ENCODE measurements at regions not wholly inside any gene's neighbourhood (a gene's known extent, or its start where the extent isn't known, plus 50 kb on each side); places are given as distances from the start of the nearest gene placed in this dataset.
A peak's percentile ranks its signal among the peaks of the same experiment; 100 is the strongest.

- Mint-ChIP-seq H3K36me3 (ENCODE audit: low read depth) (no peaks in the 10 kb centered on the region), H3K4me1 (ENCODE audit: low read depth) (peaks cover 25% of the 10 kb centered on the region), H3K9me3 (no peaks in the 10 kb centered on the region), H3K27ac (no peak overlapping the region), H3K27me3 (peaks cover 28% of the 10 kb centered on the region), H3K4me3 (no peak overlapping the region)
- no peak for DNase-seq
Measured at GRCh38 chr2:172231508-172231907, 128.8 kb upstream of the DLX2 start.

DNA sequence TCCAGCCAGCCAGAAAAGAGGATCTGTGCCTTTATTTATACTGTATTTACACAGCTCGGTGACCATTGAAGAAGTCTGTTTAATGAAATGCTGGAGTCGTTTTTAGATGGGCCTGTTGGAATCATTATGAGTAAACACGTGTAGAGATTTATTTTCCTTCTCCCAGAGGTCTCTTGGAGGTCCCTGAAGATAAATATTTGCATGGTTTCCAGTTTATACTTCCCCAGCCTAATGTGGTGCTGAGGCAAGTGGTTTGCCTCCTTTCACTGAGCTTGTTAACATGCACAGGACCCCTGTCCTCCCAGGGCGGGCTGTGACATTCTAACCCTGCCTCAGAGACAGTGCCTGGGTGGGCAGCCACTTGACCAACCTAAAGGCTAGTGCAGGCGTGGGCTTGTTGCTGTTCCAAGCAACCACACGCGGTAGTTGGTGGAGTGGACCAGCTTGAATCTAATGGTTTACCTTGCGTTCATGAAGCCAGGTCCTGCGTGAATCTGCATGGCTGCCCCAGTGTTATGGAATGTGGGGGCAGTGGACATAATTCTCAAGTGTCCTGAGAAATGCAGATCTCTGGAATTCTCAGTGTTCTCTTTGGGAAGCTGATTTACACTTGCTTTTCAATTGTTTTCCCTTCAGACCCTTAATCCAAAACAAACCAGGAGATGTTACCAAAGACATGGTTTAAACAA lies 130.2 kb upstream of the DLX2 start:
- no peak for DNase-seq
- Mint-ChIP-seq H3K36me3 (ENCODE audit: low read depth) (no peaks in the 10 kb centered on the region), H3K27me3 (peaks cover 31% of the 10 kb centered on the region), H3K27ac (no peak overlapping the region), H3K4me3 (no peak overlapping the region), H3K4me1 (ENCODE audit: low read depth) (peaks cover 25% of the 10 kb centered on the region), H3K9me3 (no peaks in the 10 kb centered on the region)

DNA sequence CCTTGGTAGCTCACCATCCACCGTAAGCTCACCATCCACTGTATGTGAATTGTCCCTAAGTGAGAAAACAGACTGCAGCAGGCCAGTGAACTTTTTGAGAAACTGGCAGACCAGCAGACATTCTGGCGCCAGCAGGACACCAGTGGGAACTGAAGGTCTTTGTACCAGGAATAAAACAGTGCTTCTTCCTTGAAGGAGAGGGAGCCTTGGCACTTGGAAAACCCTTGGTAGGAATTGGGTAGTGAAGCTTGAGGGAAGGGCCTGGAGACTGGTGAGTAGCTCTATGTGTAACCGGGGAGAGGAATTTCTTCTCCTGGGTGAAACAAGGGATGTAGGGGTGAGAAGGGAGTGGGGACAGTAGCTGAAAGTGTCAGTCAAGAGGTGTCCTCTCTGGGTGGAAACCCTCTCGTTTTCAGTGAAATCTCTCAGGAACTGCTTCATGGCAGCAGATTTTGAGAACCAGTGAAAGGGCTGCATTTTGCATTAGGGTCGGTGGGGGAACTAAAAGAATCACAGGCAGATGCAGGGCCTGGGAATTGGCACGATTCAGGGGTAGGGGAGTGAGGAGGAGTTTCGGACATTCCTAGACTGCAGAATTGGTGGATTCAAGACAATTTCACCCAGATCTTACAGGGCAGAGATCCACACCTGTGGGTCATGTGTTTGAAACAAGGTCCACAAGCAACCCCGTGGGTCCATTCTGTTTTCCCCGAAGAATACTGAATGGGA lies 131.5 kb upstream of the DLX2 start:
- Mint-ChIP-seq H3K4me1 (ENCODE audit: low read depth) (peaks cover 24% of the 10 kb centered on the region), H3K9me3 (no peaks in the 10 kb centered on the region), H3K4me3 (peak overlapping the region; percentile 79), H3K27me3 (peaks cover 34% of the 10 kb centered on the region), H3K27ac (no peak overlapping the region), H3K36me3 (ENCODE audit: low read depth) (no peaks in the 10 kb centered on the region)
- DNase-seq, result no peak

DNA sequence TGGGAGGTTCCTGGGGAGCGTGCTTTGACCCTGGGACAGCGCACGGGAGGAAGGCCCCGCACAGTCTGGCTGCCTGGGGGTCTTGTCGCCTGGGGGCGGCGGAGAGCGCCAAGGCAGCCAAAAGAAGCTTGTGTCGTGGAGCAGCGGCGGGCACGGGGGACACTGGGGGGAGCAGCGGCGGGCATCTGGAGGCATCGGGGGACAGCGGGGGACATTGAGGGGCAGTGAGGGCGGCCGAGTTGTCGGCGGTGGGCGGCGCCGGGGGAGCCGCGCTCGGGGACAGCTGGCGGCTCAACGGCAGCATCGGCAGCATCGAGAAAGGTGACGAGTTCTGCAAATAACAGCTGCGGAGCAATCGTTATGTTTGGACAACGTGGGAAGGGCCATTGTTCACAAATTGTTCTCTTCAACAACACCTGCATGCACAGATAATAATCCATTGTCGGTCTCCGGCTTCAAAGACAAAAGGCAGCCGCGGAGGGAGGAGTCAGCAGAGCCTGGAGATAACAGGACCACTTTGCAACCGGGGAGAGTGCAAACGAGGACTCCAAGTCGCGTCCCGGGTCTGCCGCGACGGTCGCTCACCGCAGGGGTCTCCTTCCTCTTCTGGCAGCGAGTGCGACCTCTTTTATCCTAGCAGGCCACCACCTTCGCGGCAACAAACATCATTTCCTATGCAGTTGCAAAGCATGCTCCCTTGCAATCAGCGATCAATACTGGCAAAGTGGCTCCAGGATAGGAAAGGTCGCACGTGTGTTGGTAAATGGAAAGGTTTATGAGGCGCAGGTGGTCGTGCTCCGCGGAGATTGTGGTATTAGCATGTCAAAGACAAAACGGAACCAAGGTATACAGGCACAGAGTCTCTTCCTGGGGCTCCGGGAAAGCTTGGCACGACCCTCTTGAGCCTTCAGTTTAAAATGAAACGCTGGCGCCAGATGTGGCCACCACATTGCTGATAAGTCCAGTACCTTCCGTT lies 132.3 kb upstream of the DLX2 start:
- no peak overlapping the region for H3K27ac Mint-ChIP-seq
- no peaks in the 10 kb centered on the region for H3K36me3 Mint-ChIP-seq (ENCODE audit: low read depth)
- peak; percentile 44 for DNase-seq
- peaks cover 21% of the 10 kb centered on the region for H3K4me1 Mint-ChIP-seq (ENCODE audit: low read depth)
- no peaks in the 10 kb centered on the region for H3K9me3 Mint-ChIP-seq
- peaks cover 34% of the 10 kb centered on the region for H3K27me3 Mint-ChIP-seq
- peak overlapping the region; percentile 79 for H3K4me3 Mint-ChIP-seq

DNA sequence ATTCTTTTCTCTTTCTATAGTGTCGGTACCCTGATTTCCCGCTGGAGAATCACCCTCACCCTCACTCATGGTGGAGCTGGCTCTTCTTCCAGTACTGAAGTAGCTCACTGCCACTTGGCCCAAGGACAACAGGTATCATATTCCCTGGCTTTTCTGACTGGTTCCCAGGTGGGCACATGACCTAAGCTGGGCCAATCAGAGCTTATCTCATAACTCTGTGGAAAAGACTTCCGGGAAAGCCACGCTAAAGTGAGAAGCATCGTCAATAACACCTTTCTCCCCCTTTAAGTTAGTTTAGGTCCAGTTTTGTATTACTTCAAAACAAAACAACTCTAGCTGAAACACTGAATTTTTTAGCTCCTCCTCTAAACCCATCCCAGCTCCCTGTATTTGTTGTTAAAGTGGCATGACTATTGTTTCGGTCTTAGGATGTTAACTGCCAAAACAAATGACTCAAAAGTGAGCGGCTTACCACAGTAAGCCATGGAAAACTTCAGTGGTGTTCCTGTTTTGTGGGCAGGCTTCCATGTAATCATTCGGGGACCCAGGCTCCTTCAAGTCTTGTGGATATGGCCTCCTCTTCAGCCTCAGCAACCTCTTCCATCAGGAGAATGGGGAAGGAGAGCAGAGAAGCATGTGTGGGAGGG lies 137.4 kb upstream of the DLX2 start:
- Mint-ChIP-seq H3K4me3 (no peak overlapping the region), H3K27me3 (peaks cover 20% of the 10 kb centered on the region), H3K27ac (no peak overlapping the region), H3K36me3 (ENCODE audit: low read depth) (no peaks in the 10 kb centered on the region), H3K4me1 (ENCODE audit: low read depth) (peaks cover 7% of the 10 kb centered on the region), H3K9me3 (no peaks in the 10 kb centered on the region)
- no peak for DNase-seq

- no peak overlapping the region for H3K4me3 Mint-ChIP-seq
- H3K27ac Mint-ChIP-seq, result no peak overlapping the region
- peaks cover 10% of the 10 kb centered on the region for H3K27me3 Mint-ChIP-seq
- DNase-seq, result no peak
- H3K36me3 Mint-ChIP-seq (ENCODE audit: low read depth), result no peaks in the 10 kb centered on the region
- no peaks in the 10 kb centered on the region for H3K4me1 Mint-ChIP-seq (ENCODE audit: low read depth)
- no peaks in the 10 kb centered on the region for H3K9me3 Mint-ChIP-seq
Measured at GRCh38 chr2:172241222-172241621, 138.5 kb upstream of the DLX2 start.

DNA sequence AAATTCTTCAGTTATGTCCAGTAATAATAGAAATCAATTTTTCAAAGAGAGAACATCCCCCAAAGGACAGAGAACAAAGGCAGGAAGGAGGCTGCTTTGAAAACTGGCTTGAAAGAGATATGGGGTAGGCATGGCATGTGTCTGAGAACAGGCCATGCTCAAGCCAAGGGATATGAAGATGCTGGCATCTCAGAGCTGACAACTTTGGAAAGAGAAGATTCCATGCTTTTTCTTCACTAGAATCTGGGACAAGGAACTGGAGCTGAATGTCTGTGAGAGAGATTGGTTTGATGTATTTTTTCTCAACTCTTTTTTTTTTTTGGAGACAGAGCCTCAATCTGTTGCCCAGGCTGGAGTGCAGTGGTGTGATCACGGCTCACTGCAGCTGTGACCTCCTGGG lies 139.8 kb upstream of the DLX2 start:
- Mint-ChIP-seq H3K36me3 (ENCODE audit: low read depth) (no peaks in the 10 kb centered on the region), H3K4me1 (ENCODE audit: low read depth) (peaks cover 9% of the 10 kb centered on the region), H3K4me3 (no peak overlapping the region), H3K27me3 (peaks cover 6% of the 10 kb centered on the region), H3K9me3 (peaks cover 2% of the 10 kb centered on the region), H3K27ac (no peak overlapping the region)
- no peak for DNase-seq

- Mint-ChIP-seq H3K4me1 (ENCODE audit: low read depth) (peaks cover 9% of the 10 kb centered on the region), H3K4me3 (no peak overlapping the region), H3K27me3 (peaks cover 6% of the 10 kb centered on the region), H3K27ac (no peak overlapping the region), H3K36me3 (ENCODE audit: low read depth) (no peaks in the 10 kb centered on the region), H3K9me3 (peaks cover 2% of the 10 kb centered on the region)
- DNase-seq, result no peak
Measured at GRCh38 chr2:172242961-172243360, 140.3 kb upstream of the DLX2 start.

GRCh38 chr2:172244419-172245130 lies 141.9 kb upstream of the DLX2 start:
- no peak overlapping the region for H3K27ac Mint-ChIP-seq
- H3K36me3 Mint-ChIP-seq (ENCODE audit: low read depth), result no peaks in the 10 kb centered on the region
- DNase-seq, result no peak
- no peak overlapping the region for H3K4me3 Mint-ChIP-seq
- H3K27me3 Mint-ChIP-seq, result peaks cover 3% of the 10 kb centered on the region
- H3K9me3 Mint-ChIP-seq, result peaks cover 2% of the 10 kb centered on the region
- H3K4me1 Mint-ChIP-seq (ENCODE audit: low read depth), result peaks cover 14% of the 10 kb centered on the region

GRCh38 chr2:172246649-172247048 lies 143.9 kb upstream of the DLX2 start:
- no peak for DNase-seq
- H3K9me3 Mint-ChIP-seq, result peaks cover 2% of the 10 kb centered on the region
- peaks cover 3% of the 10 kb centered on the region for H3K27me3 Mint-ChIP-seq
- H3K4me3 Mint-ChIP-seq, result no peak overlapping the region
- H3K36me3 Mint-ChIP-seq (ENCODE audit: low read depth), result no peaks in the 10 kb centered on the region
- peaks cover 35% of the 10 kb centered on the region for H3K4me1 Mint-ChIP-seq (ENCODE audit: low read depth)
- no peak overlapping the region for H3K27ac Mint-ChIP-seq

- H3K27ac Mint-ChIP-seq, result no peak overlapping the region
- no peak for DNase-seq
- no peak overlapping the region for H3K4me3 Mint-ChIP-seq
- peaks cover 2% of the 10 kb centered on the region for H3K9me3 Mint-ChIP-seq
- no peaks in the 10 kb centered on the region for H3K36me3 Mint-ChIP-seq (ENCODE audit: low read depth)
- peaks cover 40% of the 10 kb centered on the region for H3K4me1 Mint-ChIP-seq (ENCODE audit: low read depth)
- H3K27me3 Mint-ChIP-seq, result peaks cover 3% of the 10 kb centered on the region
Measured at GRCh38 chr2:172247203-172247602, 144.5 kb upstream of the DLX2 start.

DNA sequence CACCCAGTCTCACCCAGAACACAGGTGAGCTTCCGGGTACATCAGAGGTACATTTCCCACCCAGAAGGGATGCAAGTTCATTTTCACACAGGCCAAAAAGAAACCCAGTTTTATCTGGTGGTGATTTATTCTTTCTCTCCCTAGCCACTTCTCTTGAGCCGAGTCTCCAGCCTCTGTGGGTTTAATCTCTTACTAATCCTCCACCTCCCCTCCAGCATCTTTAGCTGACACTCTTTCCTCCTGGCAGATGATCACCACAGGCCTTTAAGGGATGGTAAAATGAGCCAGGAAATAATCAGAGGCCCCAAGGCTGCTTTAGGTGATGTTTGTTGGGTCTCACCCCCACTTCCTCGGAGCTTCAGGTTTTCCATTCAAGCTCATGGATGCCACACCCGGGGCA lies 145.7 kb upstream of the DLX2 start:
- H3K4me1 Mint-ChIP-seq (ENCODE audit: low read depth), result peaks cover 52% of the 10 kb centered on the region
- no peak for DNase-seq
- H3K4me3 Mint-ChIP-seq, result no peak overlapping the region
- peaks cover 3% of the 10 kb centered on the region for H3K9me3 Mint-ChIP-seq
- peaks cover 3% of the 10 kb centered on the region for H3K27me3 Mint-ChIP-seq
- no peaks in the 10 kb centered on the region for H3K36me3 Mint-ChIP-seq (ENCODE audit: low read depth)
- no peak overlapping the region for H3K27ac Mint-ChIP-seq

GRCh38 chr2:172248785-172249187 lies 146.1 kb upstream of the DLX2 start:
- H3K27me3 Mint-ChIP-seq, result peaks cover 3% of the 10 kb centered on the region
- peaks cover 56% of the 10 kb centered on the region for H3K4me1 Mint-ChIP-seq (ENCODE audit: low read depth)
- no peak for DNase-seq
- H3K27ac Mint-ChIP-seq, result no peak overlapping the region
- peaks cover 4% of the 10 kb centered on the region for H3K9me3 Mint-ChIP-seq
- no peaks in the 10 kb centered on the region for H3K36me3 Mint-ChIP-seq (ENCODE audit: low read depth)
- H3K4me3 Mint-ChIP-seq, result no peak overlapping the region

GRCh38 chr2:172249334-172249733 lies 146.6 kb upstream of the DLX2 start:
- Mint-ChIP-seq H3K4me3 (no peak overlapping the region), H3K9me3 (peaks cover 4% of the 10 kb centered on the region), H3K36me3 (ENCODE audit: low read depth) (no peaks in the 10 kb centered on the region), H3K27me3 (peaks cover 3% of the 10 kb centered on the region), H3K4me1 (ENCODE audit: low read depth) (peaks cover 61% of the 10 kb centered on the region), H3K27ac (no peak overlapping the region)
- no peak for DNase-seq
